T-helper 17 cell (primary cell): ENCODE measurements at regions not wholly inside any gene's neighbourhood (a gene's known extent, or its start where the extent isn't known, plus 50 kb on each side); places are given as distances from the start of the nearest gene placed in this dataset.

Experiments used
- ATAC-seq: fragments of 150-1000 bp; cut with Tn5 transposase; 2 replicates; pipeline ENCODE4 v1.10.0; 2021; ENCODE audit warnings: mild to moderate bottlenecking, moderate library complexity
- DNase-seq, 3 donors: peaks; one replicate each; pipeline versions ENCODE4 v3.0.0 to v3.0.0-alpha.2; 2020 to 2021
- H3K9me3 ChIP-seq: one replicate; pipeline ENCODE4 v1.7.0; 2013; ENCODE audit warnings: low read length, mild to moderate bottlenecking; ENCODE audit not compliant: control insufficient read depth, poor library complexity, severe bottlenecking
- H3K27ac Mint-ChIP-seq: one replicate; pipeline ENCODE4 v1.8.0; 2022; ENCODE audit warnings: mild to moderate bottlenecking, moderate library complexity, mixed read lengths
- H3K27me3 Mint-ChIP-seq: one replicate; pipeline ENCODE4 v1.8.0; 2022; ENCODE audit warnings: mixed read lengths
- H3K36me3 Mint-ChIP-seq: one replicate; pipeline ENCODE4 v1.8.0; 2022; ENCODE audit warnings: low read depth, mixed read lengths
- H3K4me1 Mint-ChIP-seq: one replicate; pipeline ENCODE4 v1.8.0; 2022; ENCODE audit warnings: mild to moderate bottlenecking, mixed read lengths
- H3K4me3 Mint-ChIP-seq: one replicate; pipeline ENCODE4 v1.8.0; 2022; ENCODE audit warnings: mild to moderate bottlenecking, moderate library complexity, mixed read lengths

- ATAC-seq (no peak), DNase-seq (no peak)
- Mint-ChIP-seq H3K27ac (no peak overlapping the region), H3K36me3 (no peaks in the 10 kb centered on the region), H3K4me1 (no peaks in the 10 kb centered on the region), H3K27me3 (no peaks in the 10 kb centered on the region), H3K4me3 (no peak overlapping the region)
- no peaks in the 10 kb centered on the region for H3K9me3 ChIP-seq
Observed at GRCh38 chr13:79108914-79109643, 297.0 kb downstream of the RBM26 start.

GRCh38 chr13:79098596-79098995, 307.5 kb downstream of the RBM26 start:
- H3K27ac Mint-ChIP-seq: no peak overlapping the region
- no peaks in the 10 kb centered on the region for H3K9me3 ChIP-seq
- H3K4me3 Mint-ChIP-seq: no peak overlapping the region
- H3K36me3 Mint-ChIP-seq: no peaks in the 10 kb centered on the region
- H3K27me3 Mint-ChIP-seq: no peaks in the 10 kb centered on the region
- no peak for ATAC-seq
- no peak for DNase-seq
- no peaks in the 10 kb centered on the region for H3K4me1 Mint-ChIP-seq

- no peak for ATAC-seq
- H3K36me3 Mint-ChIP-seq: no peaks in the 10 kb centered on the region
- H3K4me1 Mint-ChIP-seq: no peaks in the 10 kb centered on the region
- no peak overlapping the region for H3K27ac Mint-ChIP-seq
- no peak overlapping the region for H3K4me3 Mint-ChIP-seq
- H3K27me3 Mint-ChIP-seq: no peaks in the 10 kb centered on the region
- DNase-seq: no peak
- H3K9me3 ChIP-seq: no peaks in the 10 kb centered on the region
Observed at GRCh38 chr13:79097201-79097600, 308.9 kb downstream of the RBM26 start.

GRCh38 chr13:79096099-79096498, 310.0 kb downstream of the RBM26 start:
- no peaks in the 10 kb centered on the region for H3K36me3 Mint-ChIP-seq
- no peak overlapping the region for H3K4me3 Mint-ChIP-seq
- no peaks in the 10 kb centered on the region for H3K4me1 Mint-ChIP-seq
- H3K9me3 ChIP-seq: no peaks in the 10 kb centered on the region
- no peak overlapping the region for H3K27ac Mint-ChIP-seq
- DNase-seq: no peak
- no peaks in the 10 kb centered on the region for H3K27me3 Mint-ChIP-seq
- no peak for ATAC-seq

GRCh38 chr13:79090552-79091124, 315.4 kb downstream of the RBM26 start:
- Mint-ChIP-seq H3K4me1 (no peaks in the 10 kb centered on the region), H3K4me3 (no peak overlapping the region), H3K27me3 (peaks cover 13% of the 10 kb centered on the region), H3K36me3 (no peaks in the 10 kb centered on the region), H3K27ac (no peak overlapping the region)
- H3K9me3 ChIP-seq: no peaks in the 10 kb centered on the region
- ATAC-seq (no peak), DNase-seq (no peak)

GRCh38 chr13:79084802-79085424, 321.1 kb downstream of the RBM26 start:
- Mint-ChIP-seq H3K4me3 (no peak overlapping the region), H3K36me3 (no peaks in the 10 kb centered on the region), H3K27ac (no peak overlapping the region), H3K4me1 (peaks cover 3% of the 10 kb centered on the region), H3K27me3 (peaks cover 5% of the 10 kb centered on the region)
- no peaks in the 10 kb centered on the region for H3K9me3 ChIP-seq
- DNase-seq: no peak
- ATAC-seq: no peak

- ATAC-seq (no peak), DNase-seq (no peak)
- H3K27ac Mint-ChIP-seq: no peak overlapping the region
- H3K27me3 Mint-ChIP-seq: peaks cover 5% of the 10 kb centered on the region
- H3K4me3 Mint-ChIP-seq: no peak overlapping the region
- H3K9me3 ChIP-seq: no peaks in the 10 kb centered on the region
- H3K36me3 Mint-ChIP-seq: no peaks in the 10 kb centered on the region
- peaks cover 3% of the 10 kb centered on the region for H3K4me1 Mint-ChIP-seq
Observed at GRCh38 chr13:79081942-79082341, 324.1 kb downstream of the RBM26 start.

- no peak for ATAC-seq
- Mint-ChIP-seq H3K27me3 (no peaks in the 10 kb centered on the region), H3K4me1 (peaks cover 3% of the 10 kb centered on the region), H3K27ac (no peak overlapping the region), H3K36me3 (no peaks in the 10 kb centered on the region), H3K4me3 (no peak overlapping the region)
- no peaks in the 10 kb centered on the region for H3K9me3 ChIP-seq
- no peak for DNase-seq
Observed at GRCh38 chr13:79079351-79079839, 326.7 kb downstream of the RBM26 start.

GRCh38 chr13:79075703-79076102, 330.4 kb downstream of the RBM26 start:
- Mint-ChIP-seq H3K4me3 (no peak overlapping the region), H3K27ac (no peak overlapping the region), H3K4me1 (no peaks in the 10 kb centered on the region), H3K27me3 (no peaks in the 10 kb centered on the region), H3K36me3 (no peaks in the 10 kb centered on the region)
- no peak for DNase-seq
- H3K9me3 ChIP-seq: no peaks in the 10 kb centered on the region
- ATAC-seq: no peak

- no peak overlapping the region for H3K4me3 Mint-ChIP-seq
- H3K27ac Mint-ChIP-seq: no peak overlapping the region
- ATAC-seq (no peak), DNase-seq (no peak)
- no peaks in the 10 kb centered on the region for H3K9me3 ChIP-seq
- no peaks in the 10 kb centered on the region for H3K36me3 Mint-ChIP-seq
- peaks cover 20% of the 10 kb centered on the region for H3K27me3 Mint-ChIP-seq
- H3K4me1 Mint-ChIP-seq: no peaks in the 10 kb centered on the region
Observed at GRCh38 chr13:79070343-79070974, 335.6 kb downstream of the RBM26 start.

- H3K27me3 Mint-ChIP-seq: peaks cover 15% of the 10 kb centered on the region
- no peak for ATAC-seq
Observed at GRCh38 chr13:79062291-79062690, 343.8 kb downstream of the RBM26 start.

GRCh38 chr13:79060216-79060615, 345.8 kb downstream of the RBM26 start:
- Mint-ChIP-seq H3K36me3 (no peaks in the 10 kb centered on the region), H3K27me3 (peaks cover 9% of the 10 kb centered on the region)

More at GRCh38 chr13:79062291-79062690, 343.8 kb downstream of the RBM26 start:
- Mint-ChIP-seq H3K4me3 (no peak overlapping the region), H3K4me1 (no peaks in the 10 kb centered on the region), H3K36me3 (no peaks in the 10 kb centered on the region), H3K27ac (no peak overlapping the region)
- no peak for DNase-seq
- H3K9me3 ChIP-seq: no peaks in the 10 kb centered on the region

GRCh38 chr13:79056706-79057105, 349.3 kb downstream of the RBM26 start:
- DNase-seq: no peak
- no peak for ATAC-seq
- no peaks in the 10 kb centered on the region for H3K9me3 ChIP-seq
- no peaks in the 10 kb centered on the region for H3K4me1 Mint-ChIP-seq
- H3K36me3 Mint-ChIP-seq: no peaks in the 10 kb centered on the region
- H3K27ac Mint-ChIP-seq: no peak overlapping the region
- H3K4me3 Mint-ChIP-seq: no peak overlapping the region
- H3K27me3 Mint-ChIP-seq: no peaks in the 10 kb centered on the region

More at GRCh38 chr13:79060216-79060615, 345.8 kb downstream of the RBM26 start:
- no peaks in the 10 kb centered on the region for H3K4me1 Mint-ChIP-seq
- DNase-seq (no peak), ATAC-seq (no peak)
- no peak overlapping the region for H3K27ac Mint-ChIP-seq
- H3K4me3 Mint-ChIP-seq: no peak overlapping the region
- H3K9me3 ChIP-seq: no peaks in the 10 kb centered on the region
